K562 (cell line): ENCODE measurements at regions not wholly inside any gene's neighbourhood (a gene's known extent, or its start where the extent isn't known, plus 50 kb on each side); places are given as distances from the start of the nearest gene placed in this dataset.

Experiments
- CC2D1A ChIP-seq: fragments of 450-650 bp; IDR thresholded peaks from 2 replicates; pipeline ENCODE4 v1.6.1; 2017; ENCODE audit warnings: mild to moderate bottlenecking
- ERF ChIP-seq: fragments of 450-650 bp; formaldehyde crosslinking; IDR thresholded peaks from 2 replicates; pipeline ENCODE4 v1.4.0; 2020; ENCODE audit warnings: mild to moderate bottlenecking, mixed read lengths
- ETV6 ChIP-seq, 3 experiments: fragments of 150-350 bp in 1 of 3; sonication (generic) in 1 of 3; formaldehyde crosslinking in 1 of 3; IDR thresholded peaks; 2 replicates each; pipeline versions ENCODE4 v1.6.1 to v1.8.0; 2014 to 2022; ENCODE audit warnings: borderline replicate concordance in 2 of 3, low read depth in 2 of 3, antibody characterized with exemption in 1 of 3, low read length in 1 of 3, mild to moderate bottlenecking in 1 of 3, missing genetic modification reagents in 1 of 3
- EZH2 ChIP-seq: IDR thresholded peaks from 2 replicates; pipeline ENCODE4 v1.6.1; 2012; ENCODE audit warnings: low read depth, mild to moderate bottlenecking, inconsistent platforms, low read length, borderline replicate concordance
- GATAD2B ChIP-seq: fragments of 450-650 bp; IDR thresholded peaks from 2 replicates; pipeline ENCODE4 v1.6.1; 2017; ENCODE audit warnings: mild to moderate bottlenecking, borderline replicate concordance
- RAD51 ChIP-seq: fragments of 450-650 bp; IDR thresholded peaks from 2 replicates; pipeline ENCODE4 v1.7.1; 2016; ENCODE audit warnings: low read depth, mild to moderate bottlenecking, borderline replicate concordance
- ZNF347 ChIP-seq: fragments of 450-650 bp; formaldehyde crosslinking; IDR thresholded peaks from 2 replicates; pipeline ENCODE4 v1.4.0; 2020; ENCODE audit warnings: low read depth, mild to moderate bottlenecking, moderate library complexity
- TF ChIP-seq, protein P1 (sequence below): fragments of 450-650 bp; IDR thresholded peaks from 2 replicates; pipeline ENCODE4 v1.6.1; 2017; ENCODE audit warnings: antibody characterized with exemption, mild to moderate bottlenecking

DNA sequence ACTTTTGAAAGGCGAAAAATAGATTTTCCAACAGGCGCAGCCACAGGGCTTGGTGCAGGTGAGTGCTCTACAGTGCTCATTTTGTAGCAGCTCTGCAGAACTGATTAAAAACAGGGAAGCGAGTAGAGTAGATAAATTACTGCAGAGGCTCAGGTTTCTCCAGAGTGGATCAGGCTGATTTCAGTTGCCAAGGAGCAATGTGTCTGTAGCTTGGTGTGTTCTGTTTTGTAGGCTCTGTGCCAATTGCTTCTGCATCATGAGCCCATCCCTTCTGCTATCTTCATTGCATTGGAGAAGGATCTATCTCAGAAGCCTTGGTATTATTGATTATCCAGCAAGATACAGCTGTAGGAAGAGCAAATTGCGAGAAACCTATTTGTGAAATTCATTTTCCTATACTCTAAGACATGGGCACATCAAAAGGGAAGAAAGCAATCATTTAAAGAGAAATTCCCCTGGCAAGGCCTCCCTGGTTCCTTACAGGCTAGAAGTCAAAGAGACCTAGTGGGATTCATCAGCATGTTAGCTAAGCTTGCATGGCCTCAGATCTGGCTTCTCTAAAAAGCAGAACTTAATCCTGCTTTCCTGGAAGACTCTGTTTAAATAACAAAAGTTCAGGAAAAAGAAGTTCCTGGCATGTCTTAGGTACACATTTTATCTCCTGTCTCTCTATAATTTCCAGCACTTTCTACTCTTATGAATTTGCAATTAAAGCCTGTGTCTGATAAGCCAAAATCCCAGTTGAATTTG, 432.4 kb upstream of the ATP10A start:
- TF ChIP-seq RAD51 (no peak), ETV6 (IDR thresholded peaks at IDR 0.05; ENCODE audit: borderline replicate concordance in 1 of 2, low read depth in 2 of 2, low read length in 1 of 2) (no peak), ETV6 (CRISPR knock-in tag; IDR thresholded peaks at IDR 0.05; ENCODE audit: borderline replicate concordance) (no peak), GATAD2B (no peak), ERF (CRISPR knock-in tag) (no peak), CC2D1A (no peak), EZH2 (no peak), ZNF347 (CRISPR knock-in tag) (no peak)
- TF ChIP-seq, protein P1, sequence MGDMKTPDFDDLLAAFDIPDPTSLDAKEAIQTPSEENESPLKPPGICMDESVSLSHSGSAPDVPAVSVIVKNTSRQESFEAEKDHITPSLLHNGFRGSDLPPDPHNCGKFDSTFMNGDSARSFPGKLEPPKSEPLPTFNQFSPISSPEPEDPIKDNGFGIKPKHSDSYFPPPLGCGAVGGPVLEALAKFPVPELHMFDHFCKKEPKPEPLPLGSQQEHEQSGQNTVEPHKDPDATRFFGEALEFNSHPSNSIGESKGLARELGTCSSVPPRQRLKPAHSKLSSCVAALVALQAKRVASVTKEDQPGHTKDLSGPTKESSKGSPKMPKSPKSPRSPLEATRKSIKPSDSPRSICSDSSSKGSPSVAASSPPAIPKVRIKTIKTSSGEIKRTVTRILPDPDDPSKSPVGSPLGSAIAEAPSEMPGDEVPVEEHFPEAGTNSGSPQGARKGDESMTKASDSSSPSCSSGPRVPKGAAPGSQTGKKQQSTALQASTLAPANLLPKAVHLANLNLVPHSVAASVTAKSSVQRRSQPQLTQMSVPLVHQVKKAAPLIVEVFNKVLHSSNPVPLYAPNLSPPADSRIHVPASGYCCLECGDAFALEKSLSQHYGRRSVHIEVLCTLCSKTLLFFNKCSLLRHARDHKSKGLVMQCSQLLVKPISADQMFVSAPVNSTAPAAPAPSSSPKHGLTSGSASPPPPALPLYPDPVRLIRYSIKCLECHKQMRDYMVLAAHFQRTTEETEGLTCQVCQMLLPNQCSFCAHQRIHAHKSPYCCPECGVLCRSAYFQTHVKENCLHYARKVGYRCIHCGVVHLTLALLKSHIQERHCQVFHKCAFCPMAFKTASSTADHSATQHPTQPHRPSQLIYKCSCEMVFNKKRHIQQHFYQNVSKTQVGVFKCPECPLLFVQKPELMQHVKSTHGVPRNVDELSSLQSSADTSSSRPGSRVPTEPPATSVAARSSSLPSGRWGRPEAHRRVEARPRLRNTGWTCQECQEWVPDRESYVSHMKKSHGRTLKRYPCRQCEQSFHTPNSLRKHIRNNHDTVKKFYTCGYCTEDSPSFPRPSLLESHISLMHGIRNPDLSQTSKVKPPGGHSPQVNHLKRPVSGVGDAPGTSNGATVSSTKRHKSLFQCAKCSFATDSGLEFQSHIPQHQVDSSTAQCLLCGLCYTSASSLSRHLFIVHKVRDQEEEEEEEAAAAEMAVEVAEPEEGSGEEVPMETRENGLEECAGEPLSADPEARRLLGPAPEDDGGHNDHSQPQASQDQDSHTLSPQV = no peak
